Stimulated activated CD4-positive, alpha-beta T cell treated with anti-CD3 and anti-CD28 coated beads, Interleukin-4, amount 100 ng/mL, for 1 hour (primary cell): ENCODE measurements at regions not wholly inside any gene's neighbourhood (a gene's known extent, or its start where the extent isn't known, plus 50 kb on each side); places are given as distances from the start of the nearest gene placed in this dataset.
"Not testable (repeated sequence)": the region's sequence is repeated elsewhere in the genome, so short reads cannot be mapped to it uniquely, and the experiment has no call there.

Source experiments
- DNase-seq: peaks from one replicate; pipeline ENCODE4 v3.0.0-alpha.2; 2020

DNA sequence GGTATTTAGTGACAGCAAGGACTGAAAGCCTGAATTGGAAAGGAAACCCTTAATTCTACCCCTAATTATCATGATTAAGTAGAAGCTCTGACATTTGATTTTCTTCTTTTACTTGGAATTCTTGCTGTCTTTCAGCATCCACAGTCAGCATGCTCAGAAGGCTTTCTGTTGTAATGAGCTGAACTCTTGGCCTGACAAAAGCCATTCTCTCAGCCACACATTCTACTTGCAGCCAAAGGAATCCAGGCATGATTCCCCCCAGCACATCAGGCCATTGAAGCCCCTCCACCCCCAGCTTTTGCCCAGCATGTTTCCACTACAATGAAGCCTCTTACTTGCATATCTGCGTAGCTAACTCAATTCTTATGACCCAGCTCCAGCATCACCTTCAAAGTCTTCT, 94.3 kb upstream of the FRMD4A start:
- DNase-seq = no peak

DNA sequence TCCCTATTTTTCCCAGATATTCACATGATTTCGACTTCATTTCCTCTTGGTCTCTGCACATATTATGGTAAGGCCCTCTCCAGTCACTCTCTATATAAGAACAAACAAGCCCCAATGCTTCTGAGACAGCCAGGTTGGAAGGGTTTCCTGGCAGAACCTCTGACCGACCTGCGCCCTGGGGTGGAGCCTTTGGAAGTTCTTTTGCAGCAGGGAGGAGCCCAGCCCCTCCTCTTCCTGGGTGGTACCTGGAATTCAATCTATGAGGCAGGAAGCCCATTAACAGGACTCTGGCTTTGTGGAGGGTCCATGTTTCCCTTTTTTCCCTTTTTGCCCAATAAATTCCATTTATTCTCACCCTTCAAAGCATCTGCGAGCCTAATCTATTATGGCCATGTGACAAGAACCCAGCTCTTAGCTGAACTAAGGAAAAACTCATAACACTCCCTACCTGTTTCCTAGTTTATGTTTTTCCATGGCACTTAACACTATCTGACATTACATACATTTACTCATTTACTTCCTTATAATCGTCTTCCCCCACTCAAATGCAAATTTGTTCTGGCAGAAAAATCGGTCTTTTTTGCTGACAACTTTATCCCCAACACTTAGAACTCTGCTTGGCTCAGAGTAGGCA, 92.5 kb upstream of the FRMD4A start:
- DNase-seq = no peak

- no peak for DNase-seq
Observed at GRCh38 chr10:14422431-14422830, 91.7 kb upstream of the FRMD4A start.

- no peak for DNase-seq
Observed at GRCh38 chr10:14421941-14422340, 91.2 kb upstream of the FRMD4A start.

DNA sequence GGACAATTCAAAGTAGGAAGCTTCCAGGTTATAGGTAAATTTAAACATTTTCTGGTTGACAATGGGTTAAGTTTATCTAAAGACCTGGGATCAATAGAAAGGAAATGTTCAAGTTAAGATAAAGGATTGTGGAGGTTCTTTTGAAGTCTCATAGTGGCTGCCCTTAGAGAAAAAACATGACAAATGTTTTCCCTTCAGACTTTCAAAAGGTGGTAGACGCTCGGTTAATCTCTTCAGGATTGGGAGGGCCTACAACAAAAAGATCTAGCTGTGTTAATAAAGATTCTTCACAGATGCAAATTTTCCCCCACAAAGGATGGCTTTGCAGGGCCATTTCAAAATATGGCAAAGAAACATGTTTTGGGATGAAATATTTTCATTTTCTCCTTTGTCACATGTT, 86.6 kb upstream of the FRMD4A start:
- DNase-seq = not testable (repeated sequence)

- no peak for DNase-seq
Observed at GRCh38 chr10:14416308-14416700, 85.6 kb upstream of the FRMD4A start.

DNA sequence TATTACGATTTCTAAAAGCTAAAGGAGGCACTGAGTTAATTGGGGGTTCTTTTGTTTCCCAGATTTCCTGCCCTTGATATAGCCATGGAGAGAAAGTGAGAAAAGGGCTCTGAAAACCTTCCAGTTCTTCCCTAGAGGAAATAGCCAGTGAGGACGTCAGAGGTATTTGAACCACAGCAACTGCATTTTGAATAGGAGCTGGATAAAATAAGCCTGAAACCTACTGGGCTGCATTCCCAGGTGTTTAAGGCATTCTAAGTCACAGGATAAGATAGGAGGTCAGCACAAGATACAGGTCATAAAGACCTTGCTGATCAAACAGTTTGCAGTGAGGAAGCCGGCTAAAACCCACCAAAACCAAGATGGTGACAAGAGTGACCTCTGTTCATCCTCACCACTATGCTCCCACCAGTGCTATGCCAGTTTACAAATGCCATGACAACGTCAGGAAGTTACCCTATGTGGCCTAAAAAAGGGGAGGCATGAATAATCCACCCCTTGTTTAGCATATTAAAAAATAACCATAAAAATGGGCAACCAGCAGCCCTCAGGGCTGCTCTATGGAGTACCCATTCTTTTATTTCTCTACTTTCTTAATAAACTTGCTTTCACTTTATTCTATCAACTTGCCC, 85.1 kb upstream of the FRMD4A start:
- DNase-seq = no peak

GRCh38 chr10:14414901-14415300, 84.2 kb upstream of the FRMD4A start:
- no peak for DNase-seq

DNA sequence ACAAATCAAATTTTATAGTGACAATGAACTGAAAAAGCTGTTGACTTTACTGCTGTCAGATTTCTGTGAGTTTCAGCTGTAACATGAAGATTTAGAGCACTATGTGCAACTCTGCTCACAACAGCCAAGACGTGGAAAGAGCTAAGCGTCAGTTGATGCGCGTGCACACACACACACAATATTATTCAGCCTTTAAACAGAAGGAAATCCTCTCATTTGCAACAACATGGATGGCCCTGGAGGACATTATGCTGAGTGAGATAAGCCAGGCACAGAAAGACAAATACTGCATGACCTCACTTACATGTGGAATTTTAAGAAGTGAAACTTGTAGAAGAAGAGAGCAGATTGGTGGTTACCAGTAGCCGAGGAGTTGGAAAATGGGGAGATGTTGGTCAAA, 82.8 kb upstream of the FRMD4A start:
- no peak for DNase-seq

DNA sequence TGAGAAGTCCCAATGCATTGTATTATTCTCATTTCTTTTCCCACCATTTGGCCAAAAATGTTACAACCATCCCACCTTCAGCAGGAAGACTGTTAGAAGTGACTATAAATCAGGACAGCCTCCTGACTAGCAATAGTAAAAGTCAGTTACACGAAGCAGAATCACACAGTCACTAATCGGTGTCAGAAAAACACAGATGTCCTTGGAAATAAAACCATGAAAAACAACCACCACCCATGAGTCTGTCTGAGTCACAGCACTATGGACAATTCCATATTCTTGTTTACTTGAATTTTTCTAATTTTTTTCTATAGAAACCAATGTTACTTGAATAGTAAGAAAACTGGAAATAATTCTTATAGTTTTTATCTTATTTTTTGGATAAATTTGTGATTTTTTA, 81.9 kb upstream of the FRMD4A start:
- no peak for DNase-seq

GRCh38 chr10:14409856-14410458, 79.2 kb upstream of the FRMD4A start:
- no peak for DNase-seq

DNA sequence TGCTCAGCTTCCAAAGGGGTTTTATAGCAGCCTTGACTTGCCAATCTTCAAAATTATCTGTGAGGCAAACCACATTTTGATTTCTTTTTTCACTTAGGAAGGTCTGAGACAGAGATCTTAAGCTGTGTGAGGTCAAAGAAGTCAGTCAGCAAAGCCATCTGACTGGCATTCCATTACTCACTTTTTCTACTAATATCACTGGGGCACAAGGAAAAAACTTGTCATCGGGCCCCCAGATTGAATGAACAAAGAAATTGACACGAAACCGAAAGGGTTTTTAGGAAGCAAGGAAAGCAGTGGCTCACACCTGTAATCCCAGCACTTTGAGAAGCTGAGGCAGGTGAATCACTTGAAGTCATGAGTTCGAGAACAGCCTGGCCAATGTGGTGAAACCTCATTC, 78.5 kb upstream of the FRMD4A start:
- DNase-seq = peak; percentile 44

- no peak for DNase-seq
Observed at GRCh38 chr10:14408139-14408538, 77.4 kb upstream of the FRMD4A start.

- no peak for DNase-seq
Observed at GRCh38 chr10:14407567-14407966, 76.8 kb upstream of the FRMD4A start.

- no peak for DNase-seq
Observed at GRCh38 chr10:14405076-14406065, 74.6 kb upstream of the FRMD4A start.

- DNase-seq = no peak
Observed at GRCh38 chr10:14403881-14404623, 73.3 kb upstream of the FRMD4A start.

DNA sequence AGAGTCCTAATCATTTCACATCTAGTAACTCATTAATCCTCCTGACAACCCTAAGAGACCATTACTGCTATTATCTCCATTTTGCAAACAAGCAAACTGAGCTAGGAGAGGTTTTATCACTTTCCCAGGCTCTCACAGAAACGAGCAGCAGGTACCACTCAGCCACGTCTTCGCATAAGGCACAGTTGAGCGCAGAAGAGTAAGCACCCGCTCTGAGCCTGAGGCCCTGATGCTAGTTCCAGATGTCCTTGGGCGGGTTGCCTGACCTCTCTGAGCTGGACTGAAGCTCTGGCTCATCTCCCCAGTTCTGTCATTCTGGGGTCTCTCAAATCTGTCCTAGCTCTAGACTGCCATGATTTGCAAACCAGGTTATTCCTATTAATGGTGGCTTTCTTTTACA, 72.6 kb upstream of the FRMD4A start:
- DNase-seq = no peak

- DNase-seq = no peak
Observed at GRCh38 chr10:14399641-14400040, 68.9 kb upstream of the FRMD4A start.

DNA sequence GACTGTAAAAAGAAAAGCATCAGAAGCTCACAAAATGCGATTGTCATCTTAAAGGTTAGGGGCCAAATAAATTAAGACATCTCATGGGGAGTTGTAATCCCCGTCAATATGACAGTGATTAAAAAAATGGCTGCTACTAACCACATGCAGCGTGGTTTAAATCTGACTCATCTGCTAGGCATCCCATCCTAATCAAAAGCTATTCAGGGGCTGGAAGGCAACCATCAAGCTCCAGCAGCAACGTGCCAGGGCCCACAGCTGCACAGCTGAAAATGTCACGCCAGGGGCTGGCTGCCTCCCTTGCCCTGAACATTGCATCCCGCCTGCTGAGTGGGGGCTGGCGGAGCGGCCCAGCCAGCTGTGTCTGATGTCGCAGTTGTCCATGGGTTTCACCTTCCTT, 66.3 kb upstream of the FRMD4A start:
- no peak for DNase-seq

- DNase-seq = no peak
Observed at GRCh38 chr10:14396411-14397048, 65.8 kb upstream of the FRMD4A start.

- DNase-seq = no peak
Observed at GRCh38 chr10:14394179-14394578, 63.5 kb upstream of the FRMD4A start.

- DNase-seq = no peak
Observed at GRCh38 chr10:14391342-14391741, 60.6 kb upstream of the FRMD4A start.
